Astrocyte of the spinal cord (primary cell): ENCODE measurements at regions not wholly inside any gene's neighbourhood (a gene's known extent, or its start where the extent isn't known, plus 50 kb on each side); places are given as distances from the start of the nearest gene placed in this dataset.

Source experiments
- DNase-seq: peaks from one replicate; pipeline ENCODE4 v3.0.0; 2011; ENCODE audit warnings: low read depth, low spot score
- H3K4me3 ChIP-seq: 2 replicates; pipeline ENCODE4 v1.5.1; 2011; ENCODE audit warnings: low read depth, mild to moderate bottlenecking, low read length, moderate library complexity
- in situ Hi-C: cut with HindIII; loops from 2 replicates; pipeline ENCODE4 v1.10.0; 2017; ENCODE audit warnings: low sequenced_read_pairs
- TF ChIP-seq, protein P1 (sequence below): IDR thresholded peaks from 2 replicates; pipeline ENCODE4 v1.5.1; 2012; ENCODE audit warnings: low read depth, mild to moderate bottlenecking, low read length, inconsistent platforms

DNA sequence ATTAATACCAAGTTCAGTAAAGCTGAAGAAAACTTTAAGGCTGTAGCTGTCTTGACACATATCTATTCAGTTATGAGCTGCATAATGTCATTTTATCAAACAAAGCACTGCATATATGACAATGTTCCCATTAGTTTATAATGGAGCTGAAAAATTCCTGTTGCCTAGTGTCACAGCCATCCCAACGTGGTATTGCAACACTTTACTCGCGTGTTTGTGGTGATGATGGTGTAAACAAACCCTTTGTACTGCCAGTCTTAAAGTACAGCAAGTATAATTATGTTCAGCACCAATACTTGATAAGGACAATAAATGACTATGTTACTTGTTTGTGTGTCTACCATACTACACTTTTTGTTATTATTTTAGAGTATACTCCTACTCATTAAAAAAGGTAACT is 1415.6 kb upstream of the PCDH7 start:
- no peak overlapping the region for H3K4me3 ChIP-seq
- in situ Hi-C loops: no loop called here
- TF ChIP-seq, protein P1, sequence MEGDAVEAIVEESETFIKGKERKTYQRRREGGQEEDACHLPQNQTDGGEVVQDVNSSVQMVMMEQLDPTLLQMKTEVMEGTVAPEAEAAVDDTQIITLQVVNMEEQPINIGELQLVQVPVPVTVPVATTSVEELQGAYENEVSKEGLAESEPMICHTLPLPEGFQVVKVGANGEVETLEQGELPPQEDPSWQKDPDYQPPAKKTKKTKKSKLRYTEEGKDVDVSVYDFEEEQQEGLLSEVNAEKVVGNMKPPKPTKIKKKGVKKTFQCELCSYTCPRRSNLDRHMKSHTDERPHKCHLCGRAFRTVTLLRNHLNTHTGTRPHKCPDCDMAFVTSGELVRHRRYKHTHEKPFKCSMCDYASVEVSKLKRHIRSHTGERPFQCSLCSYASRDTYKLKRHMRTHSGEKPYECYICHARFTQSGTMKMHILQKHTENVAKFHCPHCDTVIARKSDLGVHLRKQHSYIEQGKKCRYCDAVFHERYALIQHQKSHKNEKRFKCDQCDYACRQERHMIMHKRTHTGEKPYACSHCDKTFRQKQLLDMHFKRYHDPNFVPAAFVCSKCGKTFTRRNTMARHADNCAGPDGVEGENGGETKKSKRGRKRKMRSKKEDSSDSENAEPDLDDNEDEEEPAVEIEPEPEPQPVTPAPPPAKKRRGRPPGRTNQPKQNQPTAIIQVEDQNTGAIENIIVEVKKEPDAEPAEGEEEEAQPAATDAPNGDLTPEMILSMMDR: no peak
- DNase-seq: peak; percentile 3

DNA sequence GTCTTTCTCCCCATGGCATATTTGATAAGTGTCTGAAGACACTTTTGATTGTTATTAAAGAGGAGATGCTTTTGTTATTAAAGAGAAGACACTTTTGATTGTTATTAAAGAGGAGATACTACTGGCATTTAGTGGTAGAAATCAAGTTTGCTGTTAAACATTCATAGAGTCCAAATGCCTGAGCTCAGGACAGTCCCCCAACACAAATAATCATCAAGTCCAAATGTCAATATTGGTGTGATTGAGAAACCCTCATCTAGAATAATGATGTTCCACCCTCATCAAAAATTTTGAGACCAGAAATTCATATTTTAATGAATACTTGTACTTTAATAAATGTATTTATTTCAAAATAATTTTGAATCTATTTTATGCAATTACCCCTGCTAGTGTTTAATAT is 1412.9 kb upstream of the PCDH7 start:
- TF ChIP-seq, protein P1: no peak
- no peak overlapping the region for H3K4me3 ChIP-seq
- no peak for DNase-seq
- in situ Hi-C loops: no loop called here

DNA sequence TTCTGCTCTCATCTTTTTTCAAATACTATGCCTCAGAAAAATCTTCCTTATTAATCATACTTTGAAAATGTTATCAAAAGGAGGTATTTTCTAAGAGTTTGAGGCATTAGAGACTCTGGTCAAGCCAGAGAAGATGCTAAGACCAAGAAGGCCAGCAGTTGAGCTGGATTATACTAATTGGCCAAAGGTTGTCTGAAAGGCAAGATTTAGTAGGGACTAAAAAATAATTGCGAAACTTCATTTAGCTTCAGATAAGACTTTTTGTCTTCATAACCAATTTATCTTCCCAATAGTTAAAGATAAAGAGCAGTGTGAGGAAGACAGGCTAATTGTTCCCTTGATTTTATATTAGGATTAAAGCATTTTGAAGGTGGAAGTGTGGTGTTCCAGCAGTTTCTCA is 1412.4 kb upstream of the PCDH7 start:
- TF ChIP-seq, protein P1: no peak
- no peak overlapping the region for H3K4me3 ChIP-seq
- in situ Hi-C loops: no loop called here
- no peak for DNase-seq

DNA sequence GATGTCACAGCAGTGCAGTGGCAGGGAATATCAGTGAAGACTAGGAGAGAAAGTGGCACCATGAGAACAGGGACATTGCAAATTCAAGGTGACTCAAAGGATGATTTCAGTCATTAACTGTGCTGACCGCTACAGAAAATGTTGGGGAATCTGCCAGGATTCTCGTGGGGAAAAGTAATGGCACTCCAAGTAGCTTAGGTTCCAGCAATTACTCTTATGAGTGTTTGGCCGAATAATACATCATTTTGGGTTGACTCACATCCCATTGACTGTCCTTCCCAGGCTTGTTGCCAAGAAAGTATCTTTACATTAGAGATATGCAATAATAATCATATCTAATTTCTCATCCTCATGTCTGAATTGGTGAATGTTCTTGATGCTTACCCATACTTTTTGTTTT is 1411.1 kb upstream of the PCDH7 start:
- peak; percentile 67 for DNase-seq
- TF ChIP-seq, protein P1: no peak
- in situ Hi-C loops: no loop called here
- no peak overlapping the region for H3K4me3 ChIP-seq

DNA sequence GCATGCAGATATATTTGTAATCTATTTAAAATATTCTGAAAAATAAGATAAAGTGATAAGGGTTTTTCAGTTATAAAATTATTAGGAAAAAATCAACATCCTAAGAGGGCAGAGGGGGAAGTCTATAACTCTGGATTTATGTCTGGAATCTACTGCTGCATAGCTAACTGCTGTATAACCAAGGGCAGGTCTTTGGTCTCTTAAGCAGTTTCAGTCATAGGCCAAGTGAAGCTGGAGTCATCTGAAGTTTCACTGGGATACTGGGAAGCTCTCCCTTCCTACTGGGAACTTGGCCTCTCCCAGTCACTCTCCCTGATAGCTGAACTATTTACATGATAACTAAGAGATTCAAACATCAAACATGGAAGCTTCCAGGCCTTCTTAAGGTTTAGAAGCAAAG is 1409.9 kb upstream of the PCDH7 start:
- H3K4me3 ChIP-seq: no peak overlapping the region
- in situ Hi-C loops: no loop called here
- DNase-seq: no peak
- TF ChIP-seq, protein P1: no peak

DNA sequence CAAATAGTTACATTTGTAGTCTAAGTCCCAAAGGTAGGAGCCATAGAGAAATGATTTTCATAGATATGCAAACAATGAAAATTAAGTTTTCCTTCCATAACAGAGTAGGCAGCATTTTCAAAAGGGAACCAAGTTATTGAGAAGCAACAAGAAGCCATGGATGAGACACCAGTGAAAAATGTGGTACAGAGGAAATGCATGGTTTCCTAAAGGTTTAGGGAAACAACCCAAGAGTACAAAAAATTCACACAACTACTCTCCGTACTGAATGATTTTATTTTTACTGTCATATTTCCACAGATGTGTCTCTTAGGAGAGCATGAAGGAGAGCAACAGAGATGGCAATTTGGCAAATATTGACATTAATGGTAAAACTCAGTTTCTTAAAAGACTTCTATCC is 1408.9 kb upstream of the PCDH7 start:
- DNase-seq: peak; percentile 57
- no peak overlapping the region for H3K4me3 ChIP-seq
- in situ Hi-C loops: no loop called here
- TF ChIP-seq, protein P1: no peak
